Pancreas (tissue), 10 donors: ENCODE measurements at regions not wholly inside any gene's neighbourhood (a gene's known extent, or its start where the extent isn't known, plus 50 kb on each side); places are given as distances from the start of the nearest gene placed in this dataset.

Experiments
- ATAC-seq, 4 donors: fragments of 200-7000 bp; cut with Tn5 transposase; one replicate each; pipeline versions ENCODE4 v1.8.0 to v1.9.1; 2020; ENCODE audit warnings: mild to moderate bottlenecking in 4 of 4, moderate library complexity in 4 of 4
- DNase-seq, 6 donors: peaks; one replicate each; pipeline ENCODE4 v3.0.0-alpha.2; 2020
- FAIRE-seq: peaks from 2 replicates; lab custom pipeline; 2012; peaks lifted over from hg19 to GRCh38; lab: Jason Lieb, UNC
- H3K27ac ChIP-seq, 4 donors: fragments of 200-600 bp; sonication (generic); 1 replicate in 3 of 4; 2 replicates in 1 of 4; pipeline versions ENCODE4 v1.5.0 to v1.8.0; 2020
- H3K27me3 ChIP-seq, 4 donors: fragments of 200-600 bp; one replicate each; pipeline ENCODE4 v1.8.0; 2021
- H3K36me3 ChIP-seq, 3 donors: fragments of 200-600 bp; sonication (generic) in 1 of 3; one replicate each; pipeline versions ENCODE4 v1.5.0 to v1.8.0; 2020 to 2021
- H3K4me1 ChIP-seq, 3 donors: fragments of 200-600 bp; one replicate each; pipeline ENCODE4 v1.8.0; 2021
- H3K4me3 ChIP-seq, 4 donors: fragments of 200-600 bp; sonication (generic) in 2 of 4; one replicate each; pipeline versions ENCODE4 v1.5.0 to v1.8.0; 2020 to 2021
- H3K9me3 ChIP-seq, 4 donors: fragments of 200-600 bp; one replicate each; pipeline ENCODE4 v1.8.0; 2021
- WGBS, 2 donors: extraction: QIAGEN DNeasy Blood & Tissue Kit; methylation state at CpG; one replicate each; pipeline ENCODE4 v1.1.7; 2013; 5-methylcytosine and 5-hydroxymethylcytosine counted together
- intact Hi-C, 3 donors: fragments of 100-400 bp; cut with DNase I; formaldehyde crosslinking; loops; one replicate each; pipeline versions ENCODE4 v1.11.1 to v1.14.2; 2022
- TF ChIP-seq, protein P1 (sequence below), 4 donors: fragments of 200-600 bp; sonication (generic) in 3 of 4; IDR thresholded peaks; one replicate each; pipeline versions ENCODE4 v1.5.0 to v1.8.0; 2021; ENCODE audit warnings: antibody characterized with exemption in 4 of 4
- donor health status: healthy with polysubstance abuse.
- donor health status: DM: no; HTN: no; CAD: no; lungs with moderate emphysema.
- donor health status: DM: no; HTN: no; CAD: no.
- donor health status: control.
- donor health status: control.
- donor health status: Bipolar disorder and iron deficiency.
- donor health status: DM: yes; HTN: yes; CAD: no.
- donor health status: DM: no; HTN: no; CAD: no.
- donor health status: DM: no; HTN: no; CAD: no.
- donor health status: DM: yes; HTN: yes; CAD: no.

GRCh38 chr4:126753592-126753991, 879.2 kb upstream of the INTU start:
- H3K27me3 ChIP-seq = no peaks in the 10 kb centered on the region
- no peak overlapping the region for H3K27ac ChIP-seq
- no peaks in the 10 kb centered on the region for H3K36me3 ChIP-seq
- H3K4me1 ChIP-seq = no peaks in the 10 kb centered on the region
- no peak for ATAC-seq
- FAIRE-seq = no peak
- 34 to 45% methylated on average over 1 of the region's 1 CpG for WGBS, 2 donors
- no peak overlapping the region for H3K4me3 ChIP-seq
- intact Hi-C loops = no loop called here
- TF ChIP-seq, protein P1, sequence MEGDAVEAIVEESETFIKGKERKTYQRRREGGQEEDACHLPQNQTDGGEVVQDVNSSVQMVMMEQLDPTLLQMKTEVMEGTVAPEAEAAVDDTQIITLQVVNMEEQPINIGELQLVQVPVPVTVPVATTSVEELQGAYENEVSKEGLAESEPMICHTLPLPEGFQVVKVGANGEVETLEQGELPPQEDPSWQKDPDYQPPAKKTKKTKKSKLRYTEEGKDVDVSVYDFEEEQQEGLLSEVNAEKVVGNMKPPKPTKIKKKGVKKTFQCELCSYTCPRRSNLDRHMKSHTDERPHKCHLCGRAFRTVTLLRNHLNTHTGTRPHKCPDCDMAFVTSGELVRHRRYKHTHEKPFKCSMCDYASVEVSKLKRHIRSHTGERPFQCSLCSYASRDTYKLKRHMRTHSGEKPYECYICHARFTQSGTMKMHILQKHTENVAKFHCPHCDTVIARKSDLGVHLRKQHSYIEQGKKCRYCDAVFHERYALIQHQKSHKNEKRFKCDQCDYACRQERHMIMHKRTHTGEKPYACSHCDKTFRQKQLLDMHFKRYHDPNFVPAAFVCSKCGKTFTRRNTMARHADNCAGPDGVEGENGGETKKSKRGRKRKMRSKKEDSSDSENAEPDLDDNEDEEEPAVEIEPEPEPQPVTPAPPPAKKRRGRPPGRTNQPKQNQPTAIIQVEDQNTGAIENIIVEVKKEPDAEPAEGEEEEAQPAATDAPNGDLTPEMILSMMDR (IDR thresholded peaks at IDR 0.05) = no peak
- no peak for DNase-seq
- H3K9me3 ChIP-seq = no peaks in the 10 kb centered on the region

DNA sequence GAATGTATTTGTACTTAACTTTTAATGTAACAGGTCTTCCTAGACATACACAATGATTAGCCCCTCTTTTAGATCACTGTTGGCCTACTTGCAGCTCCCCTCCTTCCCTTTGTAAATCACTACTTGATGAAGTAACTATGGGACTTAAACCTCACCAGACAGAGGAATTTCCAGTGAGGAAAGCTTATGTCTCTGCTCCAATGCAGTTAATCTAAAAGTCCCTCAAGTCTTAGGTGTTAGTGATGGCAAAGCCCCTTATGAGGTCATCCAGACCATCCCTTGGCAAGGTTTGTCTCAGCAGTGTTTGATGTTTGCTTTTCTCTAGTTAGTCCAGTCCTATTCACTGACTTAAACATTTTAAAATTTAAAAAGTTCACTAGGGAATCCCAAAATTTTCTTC, 877.3 kb upstream of the INTU start:
- Histone ChIP-seq H3K27me3 (no peaks in the 10 kb centered on the region), H3K36me3 (no peaks in the 10 kb centered on the region), H3K4me3 (no peak overlapping the region), H3K9me3 (no peaks in the 10 kb centered on the region), H3K27ac (no peak overlapping the region), H3K4me1 (no peaks in the 10 kb centered on the region)
- intact Hi-C loops = no loop called here
- TF ChIP-seq, protein P1 (IDR thresholded peaks at IDR 0.05) = no peak
- DNase-seq (no peak), ATAC-seq (no peak), FAIRE-seq (no peak)

GRCh38 chr4:126756050-126756829, 876.5 kb upstream of the INTU start:
- no peak for ATAC-seq

GRCh38 chr4:126757219-126757618, 875.5 kb upstream of the INTU start:
- 62 to 75% methylated on average over 1 of the region's 1 CpG for WGBS, 2 donors
- TF ChIP-seq, protein P1 (IDR thresholded peaks at IDR 0.05) = no peak

More at GRCh38 chr4:126756050-126756829, 876.5 kb upstream of the INTU start:
- FAIRE-seq (no peak), DNase-seq (no peak)
- Histone ChIP-seq H3K27me3 (no peaks in the 10 kb centered on the region), H3K9me3 (no peaks in the 10 kb centered on the region), H3K36me3 (no peaks in the 10 kb centered on the region), H3K4me3 (no peak overlapping the region), H3K27ac (no peak overlapping the region), H3K4me1 (no peaks in the 10 kb centered on the region)
- 38 to 64% methylated on average over 3 of the region's 3 CpGs for WGBS, 2 donors
- intact Hi-C loops = no loop called here
- TF ChIP-seq, protein P1 (IDR thresholded peaks at IDR 0.05) = no peak

GRCh38 chr4:126758493-126758892, 874.3 kb upstream of the INTU start:
- H3K4me3 ChIP-seq = no peak overlapping the region
- peak in 1 of 6 donors; percentile 28 for DNase-seq
- TF ChIP-seq, protein P1 (IDR thresholded peaks at IDR 0.05) = no peak
- no peaks in the 10 kb centered on the region for H3K4me1 ChIP-seq
- no peak overlapping the region for H3K27ac ChIP-seq
- 9 to 26% methylated on average over 2 of the region's 2 CpGs for WGBS, 2 donors
- intact Hi-C loops = no loop called here
- no peaks in the 10 kb centered on the region for H3K36me3 ChIP-seq
- ATAC-seq = no peak
- no peak for FAIRE-seq
- no peaks in the 10 kb centered on the region for H3K9me3 ChIP-seq
- no peaks in the 10 kb centered on the region for H3K27me3 ChIP-seq

More at GRCh38 chr4:126757219-126757618, 875.5 kb upstream of the INTU start:
- no peak for FAIRE-seq
- H3K36me3 ChIP-seq = no peaks in the 10 kb centered on the region
- no peak for DNase-seq
- intact Hi-C loops = no loop called here
- no peaks in the 10 kb centered on the region for H3K9me3 ChIP-seq
- no peaks in the 10 kb centered on the region for H3K27me3 ChIP-seq
- ATAC-seq = no peak
- H3K27ac ChIP-seq = no peak overlapping the region
- no peak overlapping the region for H3K4me3 ChIP-seq
- no peaks in the 10 kb centered on the region for H3K4me1 ChIP-seq
